ENCODE measurements at regions not wholly inside any gene's neighbourhood (a gene's known extent, or its start where the extent isn't known, plus 50 kb on each side); places are given as distances from the start of the nearest gene placed in this dataset.

DNA sequence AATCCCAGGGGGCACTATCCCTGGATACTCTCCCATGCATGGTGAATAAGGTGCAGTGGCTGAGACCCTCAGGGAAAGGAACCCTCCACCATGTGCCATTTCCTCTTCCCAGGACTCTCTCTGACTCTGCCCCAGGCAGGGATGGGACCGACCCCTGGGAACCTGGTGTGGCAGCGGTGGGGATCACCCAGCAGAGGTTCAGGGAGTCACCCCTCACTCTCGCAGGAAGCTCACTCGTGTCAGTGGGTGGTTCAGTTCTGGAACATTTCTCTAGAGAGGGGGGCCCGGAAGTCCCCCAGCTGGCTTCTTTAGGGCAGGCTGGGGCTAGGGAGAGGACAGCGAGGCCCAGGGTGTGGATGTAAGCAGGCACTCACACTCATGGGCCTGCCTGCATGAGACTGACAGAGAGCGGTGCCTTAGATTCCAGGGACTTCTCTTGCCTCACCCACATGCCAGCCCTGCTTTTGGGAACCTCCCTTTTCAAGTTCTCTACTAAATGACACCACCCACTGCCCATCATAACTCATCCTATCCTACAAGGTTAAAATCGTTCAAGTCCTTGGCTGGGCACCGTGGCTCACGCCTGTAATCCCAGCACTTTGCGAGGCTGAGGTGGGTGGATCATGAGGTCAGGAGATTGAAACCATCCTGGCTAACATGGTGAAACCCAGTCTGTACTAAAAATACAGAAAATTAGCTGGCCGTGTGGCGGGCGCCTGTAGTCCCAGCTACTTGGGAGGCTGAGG, 109.7 kb upstream of the SDK2 start:
- no peak for DNase-seq (ENCODE audit: low read depth in 2 of 2)

GRCh38 chr17:73754886-73755400, 110.7 kb upstream of the SDK2 start:
- DNase-seq (ENCODE audit: low read depth in 2 of 2) = no peak

GRCh38 chr17:73757420-73757819, 113.2 kb upstream of the SDK2 start:
- DNase-seq (ENCODE audit: low read depth in 2 of 2) = no peak

GRCh38 chr17:73758245-73758644, 114.0 kb upstream of the SDK2 start:
- DNase-seq (ENCODE audit: low read depth in 2 of 2) = no peak

GRCh38 chr17:73759324-73759723, 115.1 kb upstream of the SDK2 start:
- DNase-seq (ENCODE audit: low read depth in 2 of 2) = no peak

DNA sequence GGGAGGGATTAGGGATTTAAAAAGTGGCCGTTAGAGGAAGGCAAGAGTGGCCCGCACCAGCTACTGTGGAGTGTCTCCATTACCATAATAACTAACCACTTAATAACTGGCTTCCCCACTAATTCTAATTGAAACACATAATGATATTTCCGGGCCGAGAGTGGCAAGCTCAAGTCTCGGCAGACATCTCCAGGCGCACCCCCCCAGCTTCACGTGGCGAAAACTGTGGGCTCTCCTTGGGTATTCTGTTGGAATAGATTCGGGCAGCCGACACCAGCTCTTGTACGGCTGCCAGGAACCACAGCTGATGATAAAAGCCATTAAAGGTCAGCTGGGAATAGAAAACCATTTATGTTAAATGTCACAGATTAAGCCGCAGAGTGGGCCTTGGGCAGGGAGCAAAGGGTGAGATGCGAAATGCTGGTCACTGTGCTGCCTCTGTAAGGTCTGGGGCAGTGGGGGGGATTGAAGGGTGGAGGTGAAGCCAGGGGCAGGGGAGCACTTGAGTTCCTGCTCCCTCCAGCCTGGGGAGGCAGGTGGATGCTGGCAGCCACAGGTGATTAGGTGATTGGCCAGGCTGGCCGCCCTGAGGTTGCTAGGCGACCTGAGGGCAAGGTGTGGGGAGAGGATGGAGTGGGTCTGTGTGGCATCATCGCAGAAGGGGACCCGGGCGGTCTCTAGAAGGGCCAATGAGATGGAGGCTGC, 115.6 kb upstream of the SDK2 start:
- DNase-seq (ENCODE audit: low read depth in 2 of 2) = no peak

DNA sequence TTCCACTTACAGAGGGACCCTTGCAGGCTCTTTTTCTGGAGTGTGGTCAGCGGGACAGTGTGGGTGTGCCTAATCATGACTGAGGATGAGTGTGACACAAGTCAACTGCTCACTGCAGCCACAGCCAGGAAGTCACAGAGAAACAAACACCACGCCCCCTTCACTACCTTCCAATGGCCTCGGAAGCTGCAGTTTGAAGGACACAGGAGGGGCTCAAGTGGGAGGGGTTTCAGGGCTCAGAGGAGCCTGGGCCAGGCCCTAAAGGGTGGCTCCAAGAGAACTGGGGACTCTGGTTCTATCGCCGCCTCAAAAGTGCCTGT, 116.2 kb upstream of the SDK2 start:
- no peak for DNase-seq (ENCODE audit: low read depth in 2 of 2)

GRCh38 chr17:73765824-73766563, 121.7 kb upstream of the SDK2 start:
- no peak for DNase-seq (ENCODE audit: low read depth in 2 of 2)

GRCh38 chr17:73767696-73768095, 123.5 kb upstream of the SDK2 start:
- no peak for DNase-seq (ENCODE audit: low read depth in 2 of 2)

- no peak for DNase-seq (ENCODE audit: low read depth in 2 of 2)
These were observed 124.4 kb upstream of the SDK2 start for GRCh38 chr17:73768691-73769090.

GRCh38 chr17:73769479-73769878, 125.2 kb upstream of the SDK2 start:
- DNase-seq (ENCODE audit: low read depth in 2 of 2) = no peak

GRCh38 chr17:73770115-73770848, 126.0 kb upstream of the SDK2 start:
- no peak for DNase-seq (ENCODE audit: low read depth in 2 of 2)

DNA sequence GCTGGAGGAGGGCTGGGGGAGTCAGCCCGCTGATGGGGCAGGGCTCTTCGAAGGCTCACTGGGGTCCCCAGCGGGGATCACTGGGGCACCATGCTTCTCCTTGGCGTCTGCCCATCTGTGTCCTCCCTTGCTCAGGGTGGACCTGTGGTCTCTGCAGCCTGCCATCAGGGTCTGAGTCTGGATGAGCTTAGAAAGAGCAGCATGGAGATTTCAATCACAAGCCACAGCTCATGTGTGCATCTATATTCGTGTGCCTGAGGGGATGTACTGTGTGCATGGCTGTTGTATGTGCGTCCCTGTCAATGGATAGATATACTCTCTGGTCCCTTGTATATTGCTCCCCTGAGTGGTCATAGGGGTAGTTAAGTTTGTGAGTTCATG, 126.6 kb upstream of the SDK2 start:
- no peak for DNase-seq (ENCODE audit: low read depth in 2 of 2)

DNA sequence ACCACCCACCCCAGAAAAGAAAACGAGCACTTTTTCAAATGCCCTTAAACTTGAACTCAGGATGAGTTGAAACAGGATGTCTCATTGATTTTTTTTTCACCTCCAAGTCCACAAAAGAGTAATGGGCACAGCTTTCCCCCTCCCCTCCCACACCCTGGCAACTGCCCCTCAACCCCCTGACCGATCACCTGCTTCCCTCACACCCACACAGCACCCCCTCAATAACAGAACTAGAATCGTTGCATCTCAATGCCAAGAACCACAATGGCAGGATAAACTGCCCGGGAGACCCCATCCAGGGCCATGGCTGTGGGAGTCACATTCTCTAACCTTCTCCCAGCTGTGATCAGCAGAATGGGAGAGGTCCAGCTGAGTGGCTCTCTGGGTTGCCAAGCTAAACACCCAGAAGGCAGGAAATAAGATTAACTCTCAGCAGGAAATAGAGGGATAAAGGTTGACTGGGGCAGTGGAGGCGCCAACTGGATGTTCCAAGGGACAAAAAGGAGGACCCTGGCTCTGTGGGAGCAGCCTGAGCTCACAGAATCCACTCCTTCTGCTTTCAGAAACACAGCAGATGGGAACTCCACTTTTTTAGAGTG, 128.0 kb upstream of the SDK2 start:
- DNase-seq (ENCODE audit: low read depth in 2 of 2) = no peak

DNA sequence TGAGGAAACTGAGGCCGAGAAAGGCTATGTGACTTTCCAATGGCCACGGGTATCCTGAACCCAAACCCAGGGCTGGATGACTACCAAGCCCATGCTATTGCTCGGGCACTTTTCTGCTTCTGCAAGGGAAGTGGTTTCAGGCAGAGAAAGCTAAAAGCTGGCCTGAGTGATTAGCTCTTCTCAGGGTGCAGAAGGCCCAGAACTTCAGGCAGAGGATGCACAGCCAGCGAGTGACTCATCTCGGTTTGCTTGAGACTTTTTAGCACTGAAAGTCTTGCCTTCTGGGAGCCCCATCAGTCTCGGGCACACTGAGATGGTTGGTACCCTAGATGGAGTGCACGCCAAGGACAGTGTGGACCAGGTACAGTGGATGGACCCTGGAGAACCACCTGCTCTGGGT, 129.5 kb upstream of the SDK2 start:
- no peak for DNase-seq (ENCODE audit: low read depth in 2 of 2)

GRCh38 chr17:73774852-73775251, 130.6 kb upstream of the SDK2 start:
- no peak for DNase-seq (ENCODE audit: low read depth in 2 of 2)

DNA sequence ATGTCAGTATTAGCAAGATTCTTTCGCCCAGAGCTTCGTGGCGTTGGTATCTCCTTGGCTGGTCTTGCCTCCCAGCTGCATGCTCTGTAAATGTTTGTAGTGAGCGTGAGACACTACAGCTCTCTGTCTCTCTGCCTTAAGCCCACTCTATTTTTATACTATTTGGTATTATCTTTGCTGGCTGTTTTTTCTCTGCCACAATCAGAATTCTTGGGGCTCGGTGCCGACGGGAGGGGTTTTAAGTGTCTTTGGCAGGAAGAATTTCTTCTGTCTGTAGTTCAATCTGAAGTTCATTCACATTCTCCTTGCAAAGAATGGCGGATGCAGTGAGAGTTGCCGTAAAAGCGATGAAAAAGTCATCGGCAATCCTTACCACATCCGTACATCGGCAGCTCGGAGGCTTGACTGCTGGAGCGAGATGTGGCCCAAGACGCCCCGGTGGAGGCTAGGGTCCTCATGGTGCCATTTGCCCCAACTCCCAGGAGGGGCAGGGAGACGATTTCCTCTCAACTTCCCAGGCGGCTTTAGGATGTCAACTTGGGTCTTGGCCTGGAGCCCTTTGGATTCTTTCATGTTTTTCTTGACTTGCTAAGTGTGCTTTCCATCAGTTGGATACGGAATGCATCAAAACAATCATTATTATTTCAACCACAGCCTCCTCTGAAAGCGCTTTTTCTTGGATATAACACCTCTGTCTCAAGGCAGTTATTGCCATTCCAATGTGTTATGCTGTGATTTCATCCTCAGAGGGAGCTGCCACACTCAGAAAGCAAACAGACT, 132.3 kb upstream of the SDK2 start:
- DNase-seq (ENCODE audit: low read depth in 2 of 2) = no peak

DNA sequence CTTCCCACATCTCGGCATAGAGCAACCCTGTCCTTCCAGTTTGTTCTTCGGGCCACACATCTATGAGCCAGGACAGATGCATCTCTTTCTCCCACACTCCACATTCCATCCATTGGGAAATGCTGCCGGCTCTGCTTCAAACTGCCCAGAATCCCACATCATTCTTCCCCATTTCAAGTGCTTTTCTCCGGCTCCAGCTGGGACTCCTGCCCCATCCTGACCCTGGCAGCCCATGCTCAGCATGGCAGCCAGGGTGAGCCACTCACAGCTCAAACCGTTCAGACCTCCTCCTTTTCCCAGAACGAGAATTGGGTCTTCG, 132.8 kb upstream of the SDK2 start:
- DNase-seq (ENCODE audit: low read depth in 2 of 2) = no peak

GRCh38 chr17:73782231-73782630, 138.0 kb upstream of the SDK2 start:
- DNase-seq (ENCODE audit: low read depth in 2 of 2) = no peak

GRCh38 chr17:73782641-73783381, 138.6 kb upstream of the SDK2 start:
- no peak for DNase-seq (ENCODE audit: low read depth in 2 of 2)

All from stimulated activated CD8-positive, alpha-beta memory T cell treated with anti-CD3 and anti-CD28 coated beads, Interleukin-15, amount 100 ng/mL, for 48 hours (primary cell).